ENCODE measurements at regions not wholly inside any gene's neighbourhood (a gene's known extent, or its start where the extent isn't known, plus 50 kb on each side); places are given as distances from the start of the nearest gene placed in this dataset.
"Not testable (repeated sequence)": the region's sequence is repeated elsewhere in the genome, so short reads cannot be mapped to it uniquely, and the experiment has no call there.

GRCh38 chr10:130929422-130930325 is 381.8 kb downstream of the TCERG1L start:
- DNase-seq, result no peak

GRCh38 chr10:130930821-130931220 is 380.7 kb downstream of the TCERG1L start:
- DNase-seq, result no peak

- peak; percentile 8 for DNase-seq
These were observed 380.3 kb downstream of the TCERG1L start for GRCh38 chr10:130931256-130931655.

- DNase-seq, result no peak
These were observed 379.1 kb downstream of the TCERG1L start for GRCh38 chr10:130932326-130933007.

GRCh38 chr10:130933008-130933390 is 378.5 kb downstream of the TCERG1L start:
- DNase-seq, result no peak

GRCh38 chr10:130934293-130935127 is 377.0 kb downstream of the TCERG1L start:
- DNase-seq, result no peak

- DNase-seq, result no peak
These were observed 376.4 kb downstream of the TCERG1L start for GRCh38 chr10:130935128-130935439.

- no peak for DNase-seq
These were observed 375.5 kb downstream of the TCERG1L start for GRCh38 chr10:130935897-130936550.

- DNase-seq, result no peak
These were observed 374.7 kb downstream of the TCERG1L start for GRCh38 chr10:130936851-130937250.

GRCh38 chr10:130938051-130938450 is 373.5 kb downstream of the TCERG1L start:
- DNase-seq, result no peak

- DNase-seq, result not testable (repeated sequence)
These were observed 372.6 kb downstream of the TCERG1L start for GRCh38 chr10:130938891-130939290.

GRCh38 chr10:130941886-130942285 is 369.6 kb downstream of the TCERG1L start:
- DNase-seq, result no peak

GRCh38 chr10:130952086-130952485 is 359.4 kb downstream of the TCERG1L start:
- DNase-seq, result no peak

GRCh38 chr10:130954326-130954905 is 357.1 kb downstream of the TCERG1L start:
- DNase-seq, result no peak

- DNase-seq, result no peak
These were observed 355.3 kb downstream of the TCERG1L start for GRCh38 chr10:130956251-130956650.

GRCh38 chr10:130957423-130957822 is 354.1 kb downstream of the TCERG1L start:
- DNase-seq, result no peak

GRCh38 chr10:130958003-130958402 is 353.5 kb downstream of the TCERG1L start:
- DNase-seq, result no peak

GRCh38 chr10:130958981-130959751 is 352.4 kb downstream of the TCERG1L start:
- no peak for DNase-seq

GRCh38 chr10:130959752-130960195 is 351.7 kb downstream of the TCERG1L start:
- DNase-seq, result no peak

GRCh38 chr10:130960531-130960930 is 351.0 kb downstream of the TCERG1L start:
- DNase-seq, result no peak

GRCh38 chr10:130961506-130962239 is 349.8 kb downstream of the TCERG1L start:
- no peak for DNase-seq

Data from NCI-H524 treated with DMSO at 0.1 percent for 48 hours (cell line).